Left lung (tissue), 4 donors: ENCODE measurements at regions not wholly inside any gene's neighbourhood (a gene's known extent, or its start where the extent isn't known, plus 50 kb on each side); places are given as distances from the start of the nearest gene placed in this dataset.

Experiments used
- ATAC-seq: fragments of 200-7000 bp; cut with Tn5 transposase; one replicate; pipeline ENCODE4 v1.9.1; 2020; ENCODE audit warnings: moderate library complexity
- DNase-seq, 4 donors: peaks; one replicate each; pipeline ENCODE4 v3.0.0-alpha.2; 2013 to 2020
- H3K27ac ChIP-seq, 2 donors: fragments of 200-600 bp; sonication (generic) in 1 of 2; one replicate each; pipeline versions ENCODE4 v1.5.0 to v1.8.0; 2020 to 2021
- H3K27me3 ChIP-seq, 2 donors: fragments of 200-600 bp; sonication (generic) in 1 of 2; one replicate each; pipeline versions ENCODE4 v1.5.0 to v1.8.0; 2020 to 2021
- H3K36me3 ChIP-seq, 2 donors: fragments of 200-600 bp; sonication (generic) in 1 of 2; one replicate each; pipeline versions ENCODE4 v1.5.0 to v1.8.0; 2020 to 2021
- H3K4me1 ChIP-seq, 2 donors: fragments of 200-600 bp; one replicate each; pipeline ENCODE4 v1.8.0; 2021
- H3K4me3 ChIP-seq, 2 donors: fragments of 200-600 bp; sonication (generic) in 1 of 2; one replicate each; pipeline versions ENCODE4 v1.5.0 to v1.8.0; 2020 to 2021; ENCODE audit warnings: mild to moderate bottlenecking in 1 of 2
- H3K9me3 ChIP-seq, 2 donors: fragments of 200-600 bp; sonication (generic) in 1 of 2; one replicate each; pipeline versions ENCODE4 v1.5.0 to v1.8.0; 2020 to 2021
- intact Hi-C, 2 donors: fragments of 100-400 bp; cut with DNase I; formaldehyde crosslinking; loops; one replicate each; pipeline versions ENCODE4 v1.11.2 to v1.14.2; 2022
- TF ChIP-seq, protein P1 (sequence below), 2 donors: fragments of 200-600 bp; sonication (generic) in 1 of 2; IDR thresholded peaks; one replicate each; pipeline versions ENCODE4 v1.5.0 to v1.8.0; 2021; ENCODE audit warnings: antibody characterized with exemption in 2 of 2
- donor health status: DM: no; HTN: yes; CAD: no.
- donor health status: DM: no; HTN: no; CAD: no.

DNA sequence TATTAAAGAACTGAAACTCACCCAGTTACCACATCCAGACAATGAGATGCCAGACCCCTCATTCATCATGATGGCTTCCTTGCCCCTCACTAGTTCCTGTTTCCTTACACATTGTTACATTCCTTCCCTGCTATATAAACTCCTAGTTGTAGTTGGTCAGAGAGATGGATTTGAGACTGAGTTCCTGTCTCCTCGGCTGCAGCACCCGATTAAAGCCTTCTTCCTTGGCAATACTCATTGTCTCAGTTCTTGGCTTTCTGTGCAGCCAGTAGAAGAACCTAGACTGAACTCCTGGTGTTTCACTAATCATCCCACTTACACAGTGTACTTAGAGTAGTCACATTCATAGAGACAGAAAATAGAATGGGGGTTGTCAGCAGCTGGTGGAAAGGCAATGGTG, 324.7 kb downstream of the TRIML1 start:
- Histone ChIP-seq H3K27ac (no peak overlapping the region), H3K27me3 (no peaks in the 10 kb centered on the region), H3K36me3 (no peaks in the 10 kb centered on the region), H3K9me3 (peaks cover 0 to 24% of the 10 kb centered on the region in 2 donors), H3K4me3 (no peak overlapping the region), H3K4me1 (no peaks in the 10 kb centered on the region)
- TF ChIP-seq, protein P1, sequence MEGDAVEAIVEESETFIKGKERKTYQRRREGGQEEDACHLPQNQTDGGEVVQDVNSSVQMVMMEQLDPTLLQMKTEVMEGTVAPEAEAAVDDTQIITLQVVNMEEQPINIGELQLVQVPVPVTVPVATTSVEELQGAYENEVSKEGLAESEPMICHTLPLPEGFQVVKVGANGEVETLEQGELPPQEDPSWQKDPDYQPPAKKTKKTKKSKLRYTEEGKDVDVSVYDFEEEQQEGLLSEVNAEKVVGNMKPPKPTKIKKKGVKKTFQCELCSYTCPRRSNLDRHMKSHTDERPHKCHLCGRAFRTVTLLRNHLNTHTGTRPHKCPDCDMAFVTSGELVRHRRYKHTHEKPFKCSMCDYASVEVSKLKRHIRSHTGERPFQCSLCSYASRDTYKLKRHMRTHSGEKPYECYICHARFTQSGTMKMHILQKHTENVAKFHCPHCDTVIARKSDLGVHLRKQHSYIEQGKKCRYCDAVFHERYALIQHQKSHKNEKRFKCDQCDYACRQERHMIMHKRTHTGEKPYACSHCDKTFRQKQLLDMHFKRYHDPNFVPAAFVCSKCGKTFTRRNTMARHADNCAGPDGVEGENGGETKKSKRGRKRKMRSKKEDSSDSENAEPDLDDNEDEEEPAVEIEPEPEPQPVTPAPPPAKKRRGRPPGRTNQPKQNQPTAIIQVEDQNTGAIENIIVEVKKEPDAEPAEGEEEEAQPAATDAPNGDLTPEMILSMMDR (IDR thresholded peaks at IDR 0.05): no peak
- intact Hi-C loops: no loop called here
- DNase-seq (no peak), ATAC-seq (no peak)

GRCh38 chr4:188466001-188466400, 326.8 kb downstream of the TRIML1 start:
- Histone ChIP-seq H3K27me3 (no peaks in the 10 kb centered on the region), H3K27ac (no peak overlapping the region), H3K36me3 (no peaks in the 10 kb centered on the region), H3K4me1 (no peaks in the 10 kb centered on the region), H3K4me3 (no peak overlapping the region), H3K9me3 (peaks cover 0 to 20% of the 10 kb centered on the region in 2 donors)
- DNase-seq (no peak), ATAC-seq (no peak)
- intact Hi-C loops: no loop called here
- TF ChIP-seq, protein P1 (IDR thresholded peaks at IDR 0.05): no peak

GRCh38 chr4:188484256-188484655, 345.0 kb downstream of the TRIML1 start:
- Histone ChIP-seq H3K27ac (no peak overlapping the region), H3K27me3 (no peaks in the 10 kb centered on the region), H3K4me3 (no peak overlapping the region), H3K4me1 (no peaks in the 10 kb centered on the region), H3K9me3 (peaks cover 0 to 5% of the 10 kb centered on the region in 2 donors), H3K36me3 (no peaks in the 10 kb centered on the region)
- intact Hi-C loops: no loop called here
- DNase-seq (no peak), ATAC-seq (no peak)
- TF ChIP-seq, protein P1 (IDR thresholded peaks at IDR 0.05): no peak

DNA sequence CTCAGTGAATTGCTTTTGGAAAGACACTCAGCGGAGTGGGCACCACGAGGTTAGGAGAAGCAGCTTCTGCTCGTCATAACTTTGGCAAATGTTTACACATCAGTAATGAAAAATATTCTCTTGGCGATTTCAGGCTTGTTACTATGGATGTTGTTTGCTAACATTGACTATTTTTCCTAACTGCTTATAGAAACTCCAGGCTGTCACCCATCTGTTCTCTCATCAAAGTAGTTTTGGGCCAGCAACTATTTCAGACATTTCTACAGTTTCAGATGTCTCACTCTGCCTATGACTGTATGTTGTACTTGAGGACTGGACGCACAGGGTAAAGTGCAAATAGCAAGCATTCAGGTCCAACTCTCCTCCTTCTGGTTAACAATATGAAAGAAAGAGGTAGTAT, 346.7 kb downstream of the TRIML1 start:
- TF ChIP-seq, protein P1 (IDR thresholded peaks at IDR 0.05): no peak
- Histone ChIP-seq H3K27ac (no peak overlapping the region), H3K4me3 (no peak overlapping the region), H3K27me3 (no peaks in the 10 kb centered on the region), H3K9me3 (peaks cover 0 to 7% of the 10 kb centered on the region in 2 donors), H3K36me3 (no peaks in the 10 kb centered on the region), H3K4me1 (no peaks in the 10 kb centered on the region)
- intact Hi-C loops: no loop called here
- no peak for ATAC-seq
- DNase-seq: no peak

DNA sequence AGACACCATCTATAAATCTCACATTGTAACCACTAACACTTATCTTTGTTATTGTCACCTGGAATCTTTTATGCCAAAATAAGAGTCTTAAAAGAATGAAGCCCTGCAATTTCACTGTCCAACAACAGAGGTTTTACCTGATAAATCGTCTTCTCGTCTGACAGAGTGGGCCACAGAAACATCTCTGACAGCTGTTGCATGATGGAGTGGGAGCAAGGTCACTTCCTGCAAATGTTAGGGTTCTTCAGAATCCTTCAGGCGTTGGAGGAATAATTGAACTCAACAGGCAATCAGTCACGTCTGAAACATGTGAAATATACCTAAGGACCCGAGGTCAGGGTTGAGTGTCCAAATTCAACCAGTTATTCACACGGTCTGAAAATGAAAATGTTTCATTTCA, 353.6 kb downstream of the TRIML1 start:
- no peak for DNase-seq
- H3K4me1 ChIP-seq: no peaks in the 10 kb centered on the region
- no peaks in the 10 kb centered on the region for H3K36me3 ChIP-seq
- no peak overlapping the region for H3K27ac ChIP-seq
- intact Hi-C loops: no loop called here
- H3K9me3 ChIP-seq: peaks cover 0 to 20% of the 10 kb centered on the region in 2 donors
- H3K4me3 ChIP-seq: no peak overlapping the region
- ATAC-seq: no peak
- TF ChIP-seq, protein P1 (IDR thresholded peaks at IDR 0.05): no peak
- no peaks in the 10 kb centered on the region for H3K27me3 ChIP-seq
